ENCODE measurements at regions not wholly inside any gene's neighbourhood (a gene's known extent, or its start where the extent isn't known, plus 50 kb on each side); places are given as distances from the start of the nearest gene placed in this dataset.

- Histone ChIP-seq H3K79me2 (no peaks in the 10 kb centered on the region), H3K4me2 (ENCODE audit: low read length) (no peak overlapping the region), H3K36me3 (ENCODE audit: control insufficient read depth, insufficient read depth, low read length) (no peaks in the 10 kb centered on the region), H2AFZ (no peak overlapping the region), H3K4me1 (no peaks in the 10 kb centered on the region), H3K9ac (no peak overlapping the region), H3K27me3 (ENCODE audit: control insufficient read depth, insufficient read depth, low read length) (no peaks in the 10 kb centered on the region), H3K4me3 (ENCODE audit: low read depth, low read length) (no peak overlapping the region), H3K9me3 (ENCODE audit: control insufficient read depth, low read length) (no peaks in the 10 kb centered on the region), H3K27ac (no peak overlapping the region)
- TF ChIP-seq CTCF (IDR thresholded peaks at IDR 0.05), result no peak
These were observed 330.8 kb upstream of the SOX5 start for GRCh38 chr12:24280056-24280842.

GRCh38 chr12:24278832-24279231 lies 329.4 kb upstream of the SOX5 start:
- H3K4me2 ChIP-seq (ENCODE audit: low read length), result no peak overlapping the region
- H3K9me3 ChIP-seq (ENCODE audit: control insufficient read depth, low read length), result no peaks in the 10 kb centered on the region
- H3K4me1 ChIP-seq, result no peaks in the 10 kb centered on the region
- no peak for TF ChIP-seq CTCF (IDR thresholded peaks at IDR 0.05)
- no peaks in the 10 kb centered on the region for H3K27me3 ChIP-seq (ENCODE audit: control insufficient read depth, insufficient read depth, low read length)
- no peak overlapping the region for H2AFZ ChIP-seq
- H3K9ac ChIP-seq, result no peak overlapping the region
- no peaks in the 10 kb centered on the region for H3K36me3 ChIP-seq (ENCODE audit: control insufficient read depth, insufficient read depth, low read length)
- no peaks in the 10 kb centered on the region for H3K79me2 ChIP-seq
- H3K27ac ChIP-seq, result no peak overlapping the region
- H3K4me3 ChIP-seq (ENCODE audit: low read depth, low read length), result no peak overlapping the region

- no peaks in the 10 kb centered on the region for H3K27me3 ChIP-seq (ENCODE audit: control insufficient read depth, insufficient read depth, low read length)
- no peak for TF ChIP-seq CTCF (IDR thresholded peaks at IDR 0.05)
- H3K9me3 ChIP-seq (ENCODE audit: control insufficient read depth, low read length), result no peaks in the 10 kb centered on the region
- no peak overlapping the region for H2AFZ ChIP-seq
- H3K4me3 ChIP-seq (ENCODE audit: low read depth, low read length), result no peak overlapping the region
- no peaks in the 10 kb centered on the region for H3K36me3 ChIP-seq (ENCODE audit: control insufficient read depth, insufficient read depth, low read length)
- no peaks in the 10 kb centered on the region for H3K4me1 ChIP-seq
- H3K9ac ChIP-seq, result no peak overlapping the region
- H3K4me2 ChIP-seq (ENCODE audit: low read length), result no peak overlapping the region
- no peak overlapping the region for H3K27ac ChIP-seq
- no peaks in the 10 kb centered on the region for H3K79me2 ChIP-seq
These were observed 321.5 kb upstream of the SOX5 start for GRCh38 chr12:24270965-24271364.

GRCh38 chr12:24270464-24270863 lies 321.0 kb upstream of the SOX5 start:
- no peak for TF ChIP-seq CTCF (IDR thresholded peaks at IDR 0.05)

GRCh38 chr12:24268663-24269186 lies 319.3 kb upstream of the SOX5 start:
- no peak overlapping the region for H3K4me3 ChIP-seq (ENCODE audit: low read depth, low read length)
- H3K4me1 ChIP-seq, result no peaks in the 10 kb centered on the region
- no peak overlapping the region for H3K4me2 ChIP-seq (ENCODE audit: low read length)
- H3K27ac ChIP-seq, result no peak overlapping the region
- H3K9ac ChIP-seq, result no peak overlapping the region
- H3K9me3 ChIP-seq (ENCODE audit: control insufficient read depth, low read length), result no peaks in the 10 kb centered on the region
- no peak for TF ChIP-seq CTCF (IDR thresholded peaks at IDR 0.05)
- no peaks in the 10 kb centered on the region for H3K79me2 ChIP-seq
- no peaks in the 10 kb centered on the region for H3K36me3 ChIP-seq (ENCODE audit: control insufficient read depth, insufficient read depth, low read length)
- no peak overlapping the region for H2AFZ ChIP-seq
- H3K27me3 ChIP-seq (ENCODE audit: control insufficient read depth, insufficient read depth, low read length), result no peaks in the 10 kb centered on the region

More at GRCh38 chr12:24270464-24270863, 321.0 kb upstream of the SOX5 start:
- Histone ChIP-seq H3K36me3 (ENCODE audit: control insufficient read depth, insufficient read depth, low read length) (no peaks in the 10 kb centered on the region), H3K4me1 (no peaks in the 10 kb centered on the region), H3K4me2 (ENCODE audit: low read length) (no peak overlapping the region), H3K79me2 (no peaks in the 10 kb centered on the region), H3K9ac (no peak overlapping the region), H3K9me3 (ENCODE audit: control insufficient read depth, low read length) (no peaks in the 10 kb centered on the region), H2AFZ (no peak overlapping the region), H3K27ac (no peak overlapping the region), H3K4me3 (ENCODE audit: low read depth, low read length) (no peak overlapping the region), H3K27me3 (ENCODE audit: control insufficient read depth, insufficient read depth, low read length) (no peaks in the 10 kb centered on the region)
